IMR-90 (cell line): ENCODE measurements at regions not wholly inside any gene's neighbourhood (a gene's known extent, or its start where the extent isn't known, plus 50 kb on each side); places are given as distances from the start of the nearest gene placed in this dataset.

Source experiments
- CTCF ChIP-seq: conservative IDR thresholded peaks from 2 replicates; pipeline ENCODE4 v1.5.1; 2012; ENCODE audit warnings: mild to moderate bottlenecking, low read depth, low read length, improper control_type of control experiment
- RAD21 ChIP-seq: IDR thresholded peaks from 2 replicates; pipeline ENCODE4 v1.6.1; 2012; ENCODE audit warnings: low read length, improper control_type of control experiment

- TF ChIP-seq CTCF, result no peak
- TF ChIP-seq RAD21, result no peak
These were observed 123.0 kb downstream of the AREG start for GRCh38 chr4:74567981-74568380.
